SK-N-SH (cell line): ENCODE measurements at regions not wholly inside any gene's neighbourhood (a gene's known extent, or its start where the extent isn't known, plus 50 kb on each side); places are given as distances from the start of the nearest gene placed in this dataset.

Experiments
- CTCF ChIA-PET: fragments of 300-600, 350-600 bp; formaldehyde crosslinking; extraction: SDS; loops from one replicate; lab custom pipeline; 2021; lab: Yijun Ruan, JAX
- POLR2A ChIA-PET: fragments of 350-600 bp; sonication (Branson Sonifier 250); formaldehyde crosslinking; extraction: SDS; loops from one replicate; lab custom pipeline; 2020; ENCODE audit warnings: antibody characterized with exemption, inconsistent platforms; lab: Yijun Ruan, JAX
- DNase-seq: peaks from one replicate; pipeline ENCODE4 v3.0.0; 2012
- H2AFZ ChIP-seq: fragments of 200-600 bp; sonication (generic); 2 replicates; pipeline ENCODE4 v1.8.1; 2016; ENCODE audit warnings: antibody characterized with exemption, mild to moderate bottlenecking, low read depth
- H3F3A ChIP-seq: fragments of 200-600 bp; sonication (generic); replicated peaks from 2 replicates; pipeline ENCODE3; 2016; ENCODE audit warnings: antibody characterized with exemption, mild to moderate bottlenecking; ENCODE audit not compliant: insufficient read depth
- H3K27ac ChIP-seq, 2 experiments: fragments of 200-500 bp in 1 of 2; fragments of 200-600 bp in 1 of 2; sonication (Bioruptor generic) in 1 of 2; sonication (generic), shearing (Covaris generic) in 1 of 2; 2 replicates each; pipeline versions ENCODE4 v1.5.1 to v1.6.1; 2014 to 2016; ENCODE audit warnings: low read depth in 2 of 2, inconsistent platforms in 1 of 2, low read length in 1 of 2, mild to moderate bottlenecking in 1 of 2, mixed read lengths in 1 of 2
- H3K27me3 ChIP-seq: fragments of 200-600 bp; sonication (generic), shearing (Covaris generic); 2 replicates; pipeline ENCODE4 v1.6.1; 2016; ENCODE audit warnings: mixed run types; ENCODE audit not compliant: insufficient read depth
- H3K36me3 ChIP-seq, 2 experiments: fragments of 200-500 bp in 1 of 2; fragments of 200-600 bp in 1 of 2; sonication (Bioruptor generic) in 1 of 2; sonication (generic) in 1 of 2; replicated peaks in 1 of 2; 2 replicates each; pipeline versions ENCODE3 to v1.5.1; 2014 to 2016; ENCODE audit warnings: low read length in 1 of 2, mild to moderate bottlenecking in 1 of 2; ENCODE audit not compliant: insufficient read depth in 2 of 2, control insufficient read depth in 1 of 2
- H3K4me1 ChIP-seq, 2 experiments: fragments of 200-500 bp in 1 of 2; fragments of 200-600 bp in 1 of 2; sonication (Bioruptor generic) in 1 of 2; sonication (generic), shearing (Covaris generic) in 1 of 2; 2 replicates each; pipeline versions ENCODE4 v1.5.1 to v1.6.1; 2014 to 2016; ENCODE audit warnings: low read depth in 1 of 2, low read length in 1 of 2, mixed run types in 1 of 2; ENCODE audit not compliant: insufficient read depth in 2 of 2, control insufficient read depth in 1 of 2
- H3K4me2 ChIP-seq: fragments of 200-600 bp; sonication (generic), shearing (Covaris generic); 2 replicates; pipeline ENCODE4 v1.6.1; 2017; ENCODE audit warnings: mixed run types
- H3K4me3 ChIP-seq, 2 experiments: fragments of 200-500 bp in 1 of 2; fragments of 200-600 bp in 1 of 2; sonication (Bioruptor generic) in 1 of 2; sonication (generic), shearing (Covaris generic) in 1 of 2; 2 replicates each; pipeline versions ENCODE4 v1.5.1 to v1.8.1; 2014 to 2016; ENCODE audit warnings: low read depth in 2 of 2, inconsistent platforms in 1 of 2, low read length in 1 of 2, mild to moderate bottlenecking in 1 of 2, mixed read lengths in 1 of 2, moderate library complexity in 1 of 2
- H3K79me2 ChIP-seq: fragments of 200-600 bp; sonication (generic); 2 replicates; pipeline ENCODE4 v1.8.1; 2017; ENCODE audit warnings: mild to moderate bottlenecking; ENCODE audit not compliant: insufficient read depth
- H3K9ac ChIP-seq: fragments of 200-600 bp; sonication (generic); 2 replicates; pipeline ENCODE4 v1.6.1; 2017; ENCODE audit warnings: mixed run types
- H3K9me2 ChIP-seq: fragments of 200-600 bp; sonication (generic); 2 replicates; pipeline ENCODE4 v1.6.1; 2017; ENCODE audit warnings: mixed run types
- H3K9me3 ChIP-seq: fragments of 200-600 bp; sonication (generic); 2 replicates; pipeline ENCODE4 v1.6.1; 2017; ENCODE audit warnings: mixed run types, mild to moderate bottlenecking, moderate library complexity
- H4K20me1 ChIP-seq: fragments of 200-600 bp; sonication (generic); 2 replicates; pipeline ENCODE4 v1.6.1; 2017; ENCODE audit warnings: mild to moderate bottlenecking, mixed run types; ENCODE audit not compliant: insufficient read depth
- CHD2 ChIP-seq: fragments of 150-350 bp; IDR thresholded peaks from 2 replicates; pipeline ENCODE4 v1.6.1; 2018; ENCODE audit warnings: low read length; ENCODE audit not compliant: partially characterized antibody
- ELF1 ChIP-seq: IDR thresholded peaks from 2 replicates; pipeline ENCODE4 v1.4.0; 2012
- JUND ChIP-seq: IDR thresholded peaks from 2 replicates; pipeline ENCODE4 v1.4.0; 2012
- MEF2A ChIP-seq: IDR thresholded peaks from 2 replicates; pipeline ENCODE4 v1.4.0; 2012; ENCODE audit warnings: low read depth, borderline replicate concordance
- RCOR1 ChIP-seq: fragments of 150-350 bp; IDR thresholded peaks from 2 replicates; pipeline ENCODE4 v1.6.1; 2017; ENCODE audit warnings: antibody characterized with exemption, low read length
- RFX5 ChIP-seq: IDR thresholded peaks from 2 replicates; pipeline ENCODE4 v1.6.1; 2012; ENCODE audit warnings: mild to moderate bottlenecking, improper control_type of control experiment, low read length
- SIN3A ChIP-seq: IDR thresholded peaks from 2 replicates; pipeline ENCODE4 v1.6.1; 2012; ENCODE audit warnings: low read depth, mild to moderate bottlenecking, low read length, moderate library complexity, borderline replicate concordance
- TAF1 ChIP-seq: IDR thresholded peaks from 2 replicates; pipeline ENCODE4 v1.6.1; 2012; ENCODE audit warnings: low read depth, mild to moderate bottlenecking, low read length, moderate library complexity, borderline replicate concordance
- TCF12 ChIP-seq: IDR thresholded peaks from 2 replicates; pipeline ENCODE4 v1.4.0; 2012
- YY1 ChIP-seq: IDR thresholded peaks from 2 replicates; pipeline ENCODE4 v1.4.0; 2012; ENCODE audit warnings: low read depth, mild to moderate bottlenecking
- WGBS: methylation state at CpG from one replicate; pipeline ENCODE4 v1.1.6; 2017; ENCODE audit warnings: low lambda C conversion rate; 5-methylcytosine and 5-hydroxymethylcytosine counted together
- TF ChIP-seq, protein P1 (sequence below): IDR thresholded peaks from 2 replicates; pipeline ENCODE4 v1.6.1; 2012; ENCODE audit warnings: mild to moderate bottlenecking, low read depth, low read length, moderate library complexity
- TF ChIP-seq, protein P2 (sequence below): IDR thresholded peaks from 2 replicates; pipeline ENCODE4 v1.4.0; 2012; ENCODE audit warnings: low read depth, borderline replicate concordance
- TF ChIP-seq, protein P3 (sequence below): fragments of 200-600 bp; sonication (generic); IDR thresholded peaks from 2 replicates; pipeline ENCODE4 v1.6.1; 2017; ENCODE audit warnings: antibody characterized with exemption, mild to moderate bottlenecking, moderate library complexity

DNA sequence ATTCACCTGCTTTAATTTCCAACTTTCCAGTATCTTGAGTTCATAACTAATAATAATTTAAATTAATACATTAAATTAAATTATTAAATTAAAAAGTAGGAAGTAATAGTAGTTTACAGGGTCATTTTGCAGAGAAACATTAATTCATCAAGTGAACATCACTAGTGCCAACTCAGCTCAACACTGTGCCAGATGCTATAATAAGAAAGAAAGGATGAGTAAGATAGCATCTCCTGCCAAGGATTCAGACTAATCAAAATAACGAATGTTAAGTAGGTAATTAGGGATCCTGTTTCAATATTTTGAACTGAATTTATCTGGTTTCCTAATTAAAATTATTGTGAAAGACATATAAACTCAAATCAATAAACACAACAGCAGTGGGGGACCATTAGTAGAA, 596.7 kb downstream of the SLC6A15 start (continued):
- TF ChIP-seq, protein P1, sequence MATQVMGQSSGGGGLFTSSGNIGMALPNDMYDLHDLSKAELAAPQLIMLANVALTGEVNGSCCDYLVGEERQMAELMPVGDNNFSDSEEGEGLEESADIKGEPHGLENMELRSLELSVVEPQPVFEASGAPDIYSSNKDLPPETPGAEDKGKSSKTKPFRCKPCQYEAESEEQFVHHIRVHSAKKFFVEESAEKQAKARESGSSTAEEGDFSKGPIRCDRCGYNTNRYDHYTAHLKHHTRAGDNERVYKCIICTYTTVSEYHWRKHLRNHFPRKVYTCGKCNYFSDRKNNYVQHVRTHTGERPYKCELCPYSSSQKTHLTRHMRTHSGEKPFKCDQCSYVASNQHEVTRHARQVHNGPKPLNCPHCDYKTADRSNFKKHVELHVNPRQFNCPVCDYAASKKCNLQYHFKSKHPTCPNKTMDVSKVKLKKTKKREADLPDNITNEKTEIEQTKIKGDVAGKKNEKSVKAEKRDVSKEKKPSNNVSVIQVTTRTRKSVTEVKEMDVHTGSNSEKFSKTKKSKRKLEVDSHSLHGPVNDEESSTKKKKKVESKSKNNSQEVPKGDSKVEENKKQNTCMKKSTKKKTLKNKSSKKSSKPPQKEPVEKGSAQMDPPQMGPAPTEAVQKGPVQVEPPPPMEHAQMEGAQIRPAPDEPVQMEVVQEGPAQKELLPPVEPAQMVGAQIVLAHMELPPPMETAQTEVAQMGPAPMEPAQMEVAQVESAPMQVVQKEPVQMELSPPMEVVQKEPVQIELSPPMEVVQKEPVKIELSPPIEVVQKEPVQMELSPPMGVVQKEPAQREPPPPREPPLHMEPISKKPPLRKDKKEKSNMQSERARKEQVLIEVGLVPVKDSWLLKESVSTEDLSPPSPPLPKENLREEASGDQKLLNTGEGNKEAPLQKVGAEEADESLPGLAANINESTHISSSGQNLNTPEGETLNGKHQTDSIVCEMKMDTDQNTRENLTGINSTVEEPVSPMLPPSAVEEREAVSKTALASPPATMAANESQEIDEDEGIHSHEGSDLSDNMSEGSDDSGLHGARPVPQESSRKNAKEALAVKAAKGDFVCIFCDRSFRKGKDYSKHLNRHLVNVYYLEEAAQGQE, result no peak
- no peak for TF ChIP-seq TAF1
- TF ChIP-seq CHD2, result no peak

DNA sequence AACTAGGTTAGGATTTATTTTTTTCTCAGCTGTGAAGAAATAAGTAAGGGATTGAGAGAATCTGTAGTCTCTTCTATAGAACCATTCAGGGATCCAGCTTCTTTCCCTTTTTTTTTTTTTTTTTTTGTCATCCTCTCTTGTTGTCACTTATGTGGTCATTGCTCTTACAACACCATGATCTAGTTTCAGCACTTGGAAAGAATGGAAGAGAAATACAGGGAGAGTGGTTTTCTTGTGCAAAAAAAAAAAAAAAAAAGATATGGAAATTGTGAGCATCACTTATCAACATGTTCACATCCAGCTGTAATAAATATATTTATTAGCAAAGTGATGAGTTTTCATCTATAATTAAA, 599.3 kb downstream of the SLC6A15 start:
- no peaks in the 10 kb centered on the region for H3K36me3 ChIP-seq
- H3K9me3 ChIP-seq, result no peaks in the 10 kb centered on the region
- no peaks in the 10 kb centered on the region for H4K20me1 ChIP-seq
- DNase-seq, result no peak
- no peak overlapping the region for H2AFZ ChIP-seq
- H3K79me2 ChIP-seq, result no peaks in the 10 kb centered on the region
- ChIA-PET CTCF (no interaction called here), POLR2A (no interaction called here)
- H3K9ac ChIP-seq, result no peak overlapping the region
- no peak overlapping the region for H3K27ac ChIP-seq
- H3K4me2 ChIP-seq, result no peak overlapping the region
- H3K27me3 ChIP-seq, result no peaks in the 10 kb centered on the region
- TF ChIP-seq SIN3A, result no peak
- no peak for TF ChIP-seq YY1
- no peak for TF ChIP-seq TCF12
- TF ChIP-seq RFX5, result no peak
- TF ChIP-seq MEF2A, result no peak
- TF ChIP-seq, protein P2, sequence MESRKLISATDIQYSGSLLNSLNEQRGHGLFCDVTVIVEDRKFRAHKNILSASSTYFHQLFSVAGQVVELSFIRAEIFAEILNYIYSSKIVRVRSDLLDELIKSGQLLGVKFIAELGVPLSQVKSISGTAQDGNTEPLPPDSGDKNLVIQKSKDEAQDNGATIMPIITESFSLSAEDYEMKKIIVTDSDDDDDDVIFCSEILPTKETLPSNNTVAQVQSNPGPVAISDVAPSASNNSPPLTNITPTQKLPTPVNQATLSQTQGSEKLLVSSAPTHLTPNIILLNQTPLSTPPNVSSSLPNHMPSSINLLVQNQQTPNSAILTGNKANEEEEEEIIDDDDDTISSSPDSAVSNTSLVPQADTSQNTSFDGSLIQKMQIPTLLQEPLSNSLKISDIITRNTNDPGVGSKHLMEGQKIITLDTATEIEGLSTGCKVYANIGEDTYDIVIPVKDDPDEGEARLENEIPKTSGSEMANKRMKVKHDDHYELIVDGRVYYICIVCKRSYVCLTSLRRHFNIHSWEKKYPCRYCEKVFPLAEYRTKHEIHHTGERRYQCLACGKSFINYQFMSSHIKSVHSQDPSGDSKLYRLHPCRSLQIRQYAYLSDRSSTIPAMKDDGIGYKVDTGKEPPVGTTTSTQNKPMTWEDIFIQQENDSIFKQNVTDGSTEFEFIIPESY, result no peak
- no peak for TF ChIP-seq JUND
- no peak for TF ChIP-seq RCOR1
- no peak for TF ChIP-seq ELF1
- H3K4me3 ChIP-seq, result no peak overlapping the region
- H3K4me1 ChIP-seq, result no peaks in the 10 kb centered on the region
- H3F3A ChIP-seq, result no peaks in the 10 kb centered on the region
- no peaks in the 10 kb centered on the region for H3K9me2 ChIP-seq

DNA sequence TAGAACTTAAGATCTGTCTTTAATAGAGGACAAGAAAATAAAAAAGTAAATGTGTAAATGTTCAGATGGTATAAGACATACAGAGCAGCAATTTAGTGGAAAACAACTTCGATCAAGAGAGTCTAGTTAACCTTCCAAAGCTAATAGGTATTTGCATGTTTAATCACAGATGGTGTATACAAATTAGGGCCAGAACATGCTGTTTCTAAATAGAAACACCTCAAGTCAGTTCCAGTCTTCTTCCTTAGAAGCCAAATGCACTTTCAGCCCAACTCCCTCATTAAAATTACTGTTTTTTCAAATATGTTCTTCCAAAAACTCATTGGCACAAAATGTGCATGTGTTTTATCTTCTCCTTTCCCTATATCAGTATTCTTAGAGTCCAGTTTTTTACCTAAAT, 604.4 kb downstream of the SLC6A15 start:
- Histone ChIP-seq H3K27ac (no peak overlapping the region), H3K36me3 (no peaks in the 10 kb centered on the region), H3K79me2 (no peaks in the 10 kb centered on the region), H3K27me3 (no peaks in the 10 kb centered on the region), H3K4me3 (no peak overlapping the region), H3K9me2 (no peaks in the 10 kb centered on the region), H3K4me2 (no peak overlapping the region), H4K20me1 (no peaks in the 10 kb centered on the region), H3F3A (no peaks in the 10 kb centered on the region), H3K9ac (no peak overlapping the region), H3K9me3 (no peaks in the 10 kb centered on the region; the same call in 1 of the 2 replicates), H3K4me1 (no peaks in the 10 kb centered on the region; a peak in 1 of 4 replicates), H2AFZ (no peak overlapping the region)
- ChIA-PET CTCF (no interaction called here), POLR2A (no interaction called here)
- no peak for TF ChIP-seq SIN3A
- TF ChIP-seq, protein P3, sequence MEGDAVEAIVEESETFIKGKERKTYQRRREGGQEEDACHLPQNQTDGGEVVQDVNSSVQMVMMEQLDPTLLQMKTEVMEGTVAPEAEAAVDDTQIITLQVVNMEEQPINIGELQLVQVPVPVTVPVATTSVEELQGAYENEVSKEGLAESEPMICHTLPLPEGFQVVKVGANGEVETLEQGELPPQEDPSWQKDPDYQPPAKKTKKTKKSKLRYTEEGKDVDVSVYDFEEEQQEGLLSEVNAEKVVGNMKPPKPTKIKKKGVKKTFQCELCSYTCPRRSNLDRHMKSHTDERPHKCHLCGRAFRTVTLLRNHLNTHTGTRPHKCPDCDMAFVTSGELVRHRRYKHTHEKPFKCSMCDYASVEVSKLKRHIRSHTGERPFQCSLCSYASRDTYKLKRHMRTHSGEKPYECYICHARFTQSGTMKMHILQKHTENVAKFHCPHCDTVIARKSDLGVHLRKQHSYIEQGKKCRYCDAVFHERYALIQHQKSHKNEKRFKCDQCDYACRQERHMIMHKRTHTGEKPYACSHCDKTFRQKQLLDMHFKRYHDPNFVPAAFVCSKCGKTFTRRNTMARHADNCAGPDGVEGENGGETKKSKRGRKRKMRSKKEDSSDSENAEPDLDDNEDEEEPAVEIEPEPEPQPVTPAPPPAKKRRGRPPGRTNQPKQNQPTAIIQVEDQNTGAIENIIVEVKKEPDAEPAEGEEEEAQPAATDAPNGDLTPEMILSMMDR, result no peak
- DNase-seq, result no peak
- 70% methylated on average over 1 of the region's 1 CpG for WGBS
